Lower leg skin (tissue), 3 donors: ENCODE measurements at regions not wholly inside any gene's neighbourhood (a gene's known extent, or its start where the extent isn't known, plus 50 kb on each side); places are given as distances from the start of the nearest gene placed in this dataset.

Experiments
- CTCF ChIP-seq, 3 donors: fragments of 450-650 bp; IDR thresholded peaks; one replicate each; pipeline ENCODE4 v1.5.1; 2016; ENCODE audit warnings: antibody characterized with exemption in 3 of 3, mild to moderate bottlenecking in 3 of 3, moderate library complexity in 2 of 3
- POLR2A ChIP-seq, 2 donors: fragments of 450-650 bp; IDR thresholded peaks; one replicate each; pipeline ENCODE4 v1.6.1; 2016 to 2017; ENCODE audit warnings: antibody characterized with exemption in 2 of 2, mild to moderate bottlenecking in 1 of 2, moderate library complexity in 1 of 2

DNA sequence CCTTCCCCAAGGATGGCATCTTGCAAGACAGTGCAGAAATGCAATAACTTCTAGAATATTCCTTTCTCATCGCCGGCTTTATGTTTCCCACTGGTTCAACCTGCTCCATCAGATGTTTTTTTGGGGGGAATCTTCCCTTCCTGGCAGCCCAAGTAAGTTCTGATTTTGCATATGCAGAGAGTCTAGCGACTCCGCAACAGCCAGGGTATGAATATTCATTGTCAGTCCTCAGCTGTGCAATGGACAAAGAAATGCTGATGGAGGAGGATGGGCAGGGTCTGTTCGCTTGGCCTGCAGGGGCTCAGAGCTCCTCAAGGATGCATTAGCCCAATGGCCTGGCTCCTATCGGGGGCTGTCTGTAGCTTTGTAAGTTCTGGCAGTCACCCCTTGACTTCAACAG lies 358.8 kb upstream of the CCL2 start:
- no peak for TF ChIP-seq CTCF (IDR thresholded peaks at IDR 0.05)
- no peak for TF ChIP-seq POLR2A (IDR thresholded peaks at IDR 0.05)
